GM19240 (cell line): ENCODE measurements at regions not wholly inside any gene's neighbourhood (a gene's known extent, or its start where the extent isn't known, plus 50 kb on each side); places are given as distances from the start of the nearest gene placed in this dataset.
A peak's percentile ranks its signal among the peaks of the same experiment; 100 is the strongest.

Source experiments
- DNase-seq: peaks from one replicate; pipeline ENCODE4 v3.0.0; 2011; ENCODE audit warnings: low spot score; ENCODE audit not compliant: insufficient read length

GRCh38 chr15:62737551-62737950, 305.0 kb upstream of the TPM1 start:
- DNase-seq, result no peak

GRCh38 chr15:62739082-62739481, 303.5 kb upstream of the TPM1 start:
- no peak for DNase-seq

GRCh38 chr15:62739507-62739906, 303.0 kb upstream of the TPM1 start:
- no peak for DNase-seq

GRCh38 chr15:62740141-62741004, 302.2 kb upstream of the TPM1 start:
- DNase-seq, result no peak

GRCh38 chr15:62741106-62741505, 301.4 kb upstream of the TPM1 start:
- no peak for DNase-seq

GRCh38 chr15:62742409-62743171, 300.0 kb upstream of the TPM1 start:
- DNase-seq, result peak; percentile 19

- DNase-seq, result no peak
Observed at GRCh38 chr15:62745621-62746225, 296.8 kb upstream of the TPM1 start.

GRCh38 chr15:62748196-62748595, 294.4 kb upstream of the TPM1 start:
- no peak for DNase-seq

- no peak for DNase-seq
Observed at GRCh38 chr15:62749036-62749815, 293.3 kb upstream of the TPM1 start.

- DNase-seq, result no peak
Observed at GRCh38 chr15:62750471-62750870, 292.1 kb upstream of the TPM1 start.

- DNase-seq, result no peak
Observed at GRCh38 chr15:62752657-62753517, 289.7 kb upstream of the TPM1 start.

- no peak for DNase-seq
Observed at GRCh38 chr15:62753518-62754221, 288.9 kb upstream of the TPM1 start.

GRCh38 chr15:62756326-62756994, 286.1 kb upstream of the TPM1 start:
- DNase-seq, result no peak

GRCh38 chr15:62756995-62757360, 285.6 kb upstream of the TPM1 start:
- no peak for DNase-seq

- DNase-seq, result no peak
Observed at GRCh38 chr15:62757535-62757934, 285.0 kb upstream of the TPM1 start.

- DNase-seq, result no peak
Observed at GRCh38 chr15:62758126-62758951, 284.2 kb upstream of the TPM1 start.

GRCh38 chr15:62758952-62759349, 283.6 kb upstream of the TPM1 start:
- no peak for DNase-seq

- no peak for DNase-seq
Observed at GRCh38 chr15:62760538-62760937, 282.0 kb upstream of the TPM1 start.
